SK-N-SH (cell line): ENCODE measurements at regions not wholly inside any gene's neighbourhood (a gene's known extent, or its start where the extent isn't known, plus 50 kb on each side); places are given as distances from the start of the nearest gene placed in this dataset.
A peak's percentile ranks its signal among the peaks of the same experiment; 100 is the strongest.
"Not testable (repeated sequence)": the region's sequence is repeated elsewhere in the genome, so short reads cannot be mapped to it uniquely, and the experiment has no call there.

Experiments
- CTCF ChIA-PET: fragments of 300-600, 350-600 bp; formaldehyde crosslinking; extraction: SDS; loops from one replicate; lab custom pipeline; 2021; lab: Yijun Ruan, JAX
- POLR2A ChIA-PET: fragments of 350-600 bp; sonication (Branson Sonifier 250); formaldehyde crosslinking; extraction: SDS; loops from one replicate; lab custom pipeline; 2020; ENCODE audit warnings: antibody characterized with exemption, inconsistent platforms; lab: Yijun Ruan, JAX
- DNase-seq: peaks from one replicate; pipeline ENCODE4 v3.0.0; 2012
- H2AFZ ChIP-seq: fragments of 200-600 bp; sonication (generic); 2 replicates; pipeline ENCODE4 v1.8.1; 2016; ENCODE audit warnings: antibody characterized with exemption, mild to moderate bottlenecking, low read depth
- H3F3A ChIP-seq: fragments of 200-600 bp; sonication (generic); replicated peaks from 2 replicates; pipeline ENCODE3; 2016; ENCODE audit warnings: antibody characterized with exemption, mild to moderate bottlenecking; ENCODE audit not compliant: insufficient read depth
- H3K27ac ChIP-seq, 2 experiments: fragments of 200-500 bp in 1 of 2; fragments of 200-600 bp in 1 of 2; sonication (Bioruptor generic) in 1 of 2; sonication (generic), shearing (Covaris generic) in 1 of 2; 2 replicates each; pipeline versions ENCODE4 v1.5.1 to v1.6.1; 2014 to 2016; ENCODE audit warnings: low read depth in 2 of 2, inconsistent platforms in 1 of 2, low read length in 1 of 2, mild to moderate bottlenecking in 1 of 2, mixed read lengths in 1 of 2
- H3K27me3 ChIP-seq: fragments of 200-600 bp; sonication (generic), shearing (Covaris generic); 2 replicates; pipeline ENCODE4 v1.6.1; 2016; ENCODE audit warnings: mixed run types; ENCODE audit not compliant: insufficient read depth
- H3K36me3 ChIP-seq, 2 experiments: fragments of 200-500 bp in 1 of 2; fragments of 200-600 bp in 1 of 2; sonication (Bioruptor generic) in 1 of 2; sonication (generic) in 1 of 2; replicated peaks in 1 of 2; 2 replicates each; pipeline versions ENCODE3 to v1.5.1; 2014 to 2016; ENCODE audit warnings: low read length in 1 of 2, mild to moderate bottlenecking in 1 of 2; ENCODE audit not compliant: insufficient read depth in 2 of 2, control insufficient read depth in 1 of 2
- H3K4me1 ChIP-seq, 2 experiments: fragments of 200-500 bp in 1 of 2; fragments of 200-600 bp in 1 of 2; sonication (Bioruptor generic) in 1 of 2; sonication (generic), shearing (Covaris generic) in 1 of 2; 2 replicates each; pipeline versions ENCODE4 v1.5.1 to v1.6.1; 2014 to 2016; ENCODE audit warnings: low read depth in 1 of 2, low read length in 1 of 2, mixed run types in 1 of 2; ENCODE audit not compliant: insufficient read depth in 2 of 2, control insufficient read depth in 1 of 2
- H3K4me2 ChIP-seq: fragments of 200-600 bp; sonication (generic), shearing (Covaris generic); 2 replicates; pipeline ENCODE4 v1.6.1; 2017; ENCODE audit warnings: mixed run types
- H3K4me3 ChIP-seq, 2 experiments: fragments of 200-500 bp in 1 of 2; fragments of 200-600 bp in 1 of 2; sonication (Bioruptor generic) in 1 of 2; sonication (generic), shearing (Covaris generic) in 1 of 2; 2 replicates each; pipeline versions ENCODE4 v1.5.1 to v1.8.1; 2014 to 2016; ENCODE audit warnings: low read depth in 2 of 2, inconsistent platforms in 1 of 2, low read length in 1 of 2, mild to moderate bottlenecking in 1 of 2, mixed read lengths in 1 of 2, moderate library complexity in 1 of 2
- H3K79me2 ChIP-seq: fragments of 200-600 bp; sonication (generic); 2 replicates; pipeline ENCODE4 v1.8.1; 2017; ENCODE audit warnings: mild to moderate bottlenecking; ENCODE audit not compliant: insufficient read depth
- H3K9ac ChIP-seq: fragments of 200-600 bp; sonication (generic); 2 replicates; pipeline ENCODE4 v1.6.1; 2017; ENCODE audit warnings: mixed run types
- H3K9me2 ChIP-seq: fragments of 200-600 bp; sonication (generic); 2 replicates; pipeline ENCODE4 v1.6.1; 2017; ENCODE audit warnings: mixed run types
- H3K9me3 ChIP-seq: fragments of 200-600 bp; sonication (generic); 2 replicates; pipeline ENCODE4 v1.6.1; 2017; ENCODE audit warnings: mixed run types, mild to moderate bottlenecking, moderate library complexity
- H4K20me1 ChIP-seq: fragments of 200-600 bp; sonication (generic); 2 replicates; pipeline ENCODE4 v1.6.1; 2017; ENCODE audit warnings: mild to moderate bottlenecking, mixed run types; ENCODE audit not compliant: insufficient read depth
- WGBS: methylation state at CpG from one replicate; pipeline ENCODE4 v1.1.6; 2017; ENCODE audit warnings: low lambda C conversion rate; 5-methylcytosine and 5-hydroxymethylcytosine counted together
- TF ChIP-seq, protein P1 (sequence below): fragments of 200-600 bp; sonication (generic); IDR thresholded peaks from 2 replicates; pipeline ENCODE4 v1.6.1; 2017; ENCODE audit warnings: antibody characterized with exemption, mild to moderate bottlenecking, moderate library complexity

- 15% methylated on average over 5 of the region's 5 CpGs for WGBS
- H3K36me3 ChIP-seq, H4K20me1 ChIP-seq, H3K9me3 ChIP-seq, POLR2A ChIA-PET, H3K9ac ChIP-seq, H3K27me3 ChIP-seq, CTCF ChIA-PET, H3F3A ChIP-seq, H2AFZ ChIP-seq, H3K4me3 ChIP-seq, H3K4me2 ChIP-seq, H3K4me1 ChIP-seq, H3K27ac ChIP-seq, H3K79me2 ChIP-seq, H3K9me2 ChIP-seq, DNase-seq: not testable (repeated sequence)
- TF ChIP-seq, protein P1, sequence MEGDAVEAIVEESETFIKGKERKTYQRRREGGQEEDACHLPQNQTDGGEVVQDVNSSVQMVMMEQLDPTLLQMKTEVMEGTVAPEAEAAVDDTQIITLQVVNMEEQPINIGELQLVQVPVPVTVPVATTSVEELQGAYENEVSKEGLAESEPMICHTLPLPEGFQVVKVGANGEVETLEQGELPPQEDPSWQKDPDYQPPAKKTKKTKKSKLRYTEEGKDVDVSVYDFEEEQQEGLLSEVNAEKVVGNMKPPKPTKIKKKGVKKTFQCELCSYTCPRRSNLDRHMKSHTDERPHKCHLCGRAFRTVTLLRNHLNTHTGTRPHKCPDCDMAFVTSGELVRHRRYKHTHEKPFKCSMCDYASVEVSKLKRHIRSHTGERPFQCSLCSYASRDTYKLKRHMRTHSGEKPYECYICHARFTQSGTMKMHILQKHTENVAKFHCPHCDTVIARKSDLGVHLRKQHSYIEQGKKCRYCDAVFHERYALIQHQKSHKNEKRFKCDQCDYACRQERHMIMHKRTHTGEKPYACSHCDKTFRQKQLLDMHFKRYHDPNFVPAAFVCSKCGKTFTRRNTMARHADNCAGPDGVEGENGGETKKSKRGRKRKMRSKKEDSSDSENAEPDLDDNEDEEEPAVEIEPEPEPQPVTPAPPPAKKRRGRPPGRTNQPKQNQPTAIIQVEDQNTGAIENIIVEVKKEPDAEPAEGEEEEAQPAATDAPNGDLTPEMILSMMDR = peak; percentile 19; the same call in 1 of the 2 replicates
Measured at GRCh38 chr18:107464-107863, 50.9 kb upstream of the USP14 start.

- H3K27ac ChIP-seq, DNase-seq, H2AFZ ChIP-seq, H3K79me2 ChIP-seq, H3K9me2 ChIP-seq, H3K27me3 ChIP-seq, H3F3A ChIP-seq, H3K4me1 ChIP-seq, H4K20me1 ChIP-seq, H3K36me3 ChIP-seq, H3K9ac ChIP-seq, CTCF ChIA-PET, H3K4me2 ChIP-seq, H3K4me3 ChIP-seq, H3K9me3 ChIP-seq, POLR2A ChIA-PET: not testable (repeated sequence)
- 4% methylated on average over 3 of the region's 3 CpGs for WGBS
Measured at GRCh38 chr18:107947-108664, 50.3 kb upstream of the USP14 start.
